ENCODE measurements at regions not wholly inside any gene's neighbourhood (a gene's known extent, or its start where the extent isn't known, plus 50 kb on each side); places are given as distances from the start of the nearest gene placed in this dataset.

DNA sequence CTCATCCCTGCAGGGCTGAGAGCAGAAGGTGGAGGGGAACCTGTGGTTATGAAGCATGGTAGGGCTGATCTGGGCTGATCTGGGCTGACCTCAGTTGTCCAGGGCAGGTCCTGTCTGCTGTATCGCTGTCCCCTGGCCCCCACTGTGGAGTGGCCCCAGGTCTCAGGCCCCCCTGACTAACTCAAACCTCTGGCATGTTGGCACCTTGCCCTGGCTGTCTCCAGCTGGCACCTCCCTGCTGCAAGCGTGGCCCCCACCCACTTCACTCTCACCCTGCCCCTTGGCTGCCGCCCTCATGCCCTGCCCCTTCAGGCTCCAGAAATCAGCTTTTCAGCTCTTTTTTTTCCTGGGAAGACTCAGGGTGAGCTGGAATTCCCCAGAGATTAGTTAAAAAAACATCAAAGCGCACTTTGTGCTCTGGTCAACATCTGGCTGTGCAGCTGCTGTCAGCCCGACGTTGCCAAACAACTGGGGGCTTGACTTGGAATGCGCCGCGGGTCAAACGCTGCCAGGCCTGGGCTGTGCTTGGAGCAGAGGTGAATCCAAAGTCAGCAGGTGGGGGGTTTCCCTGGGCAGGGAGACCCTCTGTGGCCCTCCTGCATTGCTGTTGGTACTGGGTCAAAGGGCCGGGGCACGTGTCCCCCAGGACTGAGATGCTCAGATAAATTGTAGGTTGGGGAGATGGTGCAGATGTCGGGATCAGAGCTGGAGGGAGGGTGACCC is 173.8 kb upstream of the HDAC4 start:
- DNase-seq (ENCODE audit: low read depth), result peak; percentile 55
- no peak overlapping the region for H3K4me3 ChIP-seq (ENCODE audit: control insufficient read depth, low read depth, low read length)
- TF ChIP-seq, protein P1, sequence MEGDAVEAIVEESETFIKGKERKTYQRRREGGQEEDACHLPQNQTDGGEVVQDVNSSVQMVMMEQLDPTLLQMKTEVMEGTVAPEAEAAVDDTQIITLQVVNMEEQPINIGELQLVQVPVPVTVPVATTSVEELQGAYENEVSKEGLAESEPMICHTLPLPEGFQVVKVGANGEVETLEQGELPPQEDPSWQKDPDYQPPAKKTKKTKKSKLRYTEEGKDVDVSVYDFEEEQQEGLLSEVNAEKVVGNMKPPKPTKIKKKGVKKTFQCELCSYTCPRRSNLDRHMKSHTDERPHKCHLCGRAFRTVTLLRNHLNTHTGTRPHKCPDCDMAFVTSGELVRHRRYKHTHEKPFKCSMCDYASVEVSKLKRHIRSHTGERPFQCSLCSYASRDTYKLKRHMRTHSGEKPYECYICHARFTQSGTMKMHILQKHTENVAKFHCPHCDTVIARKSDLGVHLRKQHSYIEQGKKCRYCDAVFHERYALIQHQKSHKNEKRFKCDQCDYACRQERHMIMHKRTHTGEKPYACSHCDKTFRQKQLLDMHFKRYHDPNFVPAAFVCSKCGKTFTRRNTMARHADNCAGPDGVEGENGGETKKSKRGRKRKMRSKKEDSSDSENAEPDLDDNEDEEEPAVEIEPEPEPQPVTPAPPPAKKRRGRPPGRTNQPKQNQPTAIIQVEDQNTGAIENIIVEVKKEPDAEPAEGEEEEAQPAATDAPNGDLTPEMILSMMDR (conservative IDR thresholded peaks at IDR 0.05; ENCODE audit: control insufficient read depth, insufficient read depth, low read depth, low read length), result no peak

DNA sequence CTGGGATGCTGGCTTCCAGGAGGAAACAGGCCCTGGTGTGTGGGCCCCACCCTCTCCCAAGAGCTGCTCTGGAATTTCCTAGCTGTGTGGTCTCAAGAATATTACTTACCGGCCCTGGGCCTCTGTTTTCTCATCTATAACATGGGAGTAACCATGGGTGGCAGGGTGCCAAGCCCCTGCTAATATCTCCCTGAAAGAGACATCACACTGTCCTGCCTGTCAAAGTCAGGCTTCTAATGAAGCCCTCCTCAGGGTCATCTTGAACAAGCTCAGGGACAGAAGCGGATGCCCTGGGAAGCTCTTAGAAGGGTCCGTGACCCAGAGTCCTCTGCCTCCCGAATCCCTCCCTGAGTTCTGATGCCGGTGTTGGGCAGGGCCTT is 173.2 kb upstream of the HDAC4 start:
- no peak for DNase-seq (ENCODE audit: low read depth)
- TF ChIP-seq, protein P1 (conservative IDR thresholded peaks at IDR 0.05; ENCODE audit: control insufficient read depth, insufficient read depth, low read depth, low read length), result no peak
- H3K4me3 ChIP-seq (ENCODE audit: control insufficient read depth, low read depth, low read length), result no peak overlapping the region

DNA sequence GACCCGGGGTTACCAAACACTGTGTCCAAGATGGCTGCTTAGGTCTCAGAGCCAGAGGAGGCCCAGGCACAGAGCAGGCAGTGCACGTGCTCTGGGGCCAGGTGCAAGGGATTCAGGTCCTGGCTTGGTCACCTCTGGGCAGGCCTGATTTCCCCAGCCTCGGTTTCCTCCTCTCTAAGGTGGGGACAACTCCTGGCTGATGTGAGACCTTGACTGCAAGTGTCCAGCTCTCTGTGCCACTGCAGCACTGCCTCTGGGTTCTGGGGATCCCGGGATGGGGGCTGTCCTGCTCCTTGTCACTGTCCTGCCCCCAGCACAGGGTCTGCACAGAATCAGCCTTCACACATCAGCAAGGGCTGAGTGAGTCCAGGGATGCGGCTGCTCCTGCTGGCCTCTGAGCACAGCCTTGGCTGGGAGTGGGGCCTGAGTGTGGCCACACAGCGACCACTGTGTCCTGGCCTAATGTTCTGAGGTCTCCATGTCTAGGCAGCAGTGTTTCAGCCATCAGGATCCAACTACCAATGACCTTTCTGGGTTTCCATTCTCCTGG is 170.2 kb upstream of the HDAC4 start:
- no peak for DNase-seq (ENCODE audit: low read depth)

DNA sequence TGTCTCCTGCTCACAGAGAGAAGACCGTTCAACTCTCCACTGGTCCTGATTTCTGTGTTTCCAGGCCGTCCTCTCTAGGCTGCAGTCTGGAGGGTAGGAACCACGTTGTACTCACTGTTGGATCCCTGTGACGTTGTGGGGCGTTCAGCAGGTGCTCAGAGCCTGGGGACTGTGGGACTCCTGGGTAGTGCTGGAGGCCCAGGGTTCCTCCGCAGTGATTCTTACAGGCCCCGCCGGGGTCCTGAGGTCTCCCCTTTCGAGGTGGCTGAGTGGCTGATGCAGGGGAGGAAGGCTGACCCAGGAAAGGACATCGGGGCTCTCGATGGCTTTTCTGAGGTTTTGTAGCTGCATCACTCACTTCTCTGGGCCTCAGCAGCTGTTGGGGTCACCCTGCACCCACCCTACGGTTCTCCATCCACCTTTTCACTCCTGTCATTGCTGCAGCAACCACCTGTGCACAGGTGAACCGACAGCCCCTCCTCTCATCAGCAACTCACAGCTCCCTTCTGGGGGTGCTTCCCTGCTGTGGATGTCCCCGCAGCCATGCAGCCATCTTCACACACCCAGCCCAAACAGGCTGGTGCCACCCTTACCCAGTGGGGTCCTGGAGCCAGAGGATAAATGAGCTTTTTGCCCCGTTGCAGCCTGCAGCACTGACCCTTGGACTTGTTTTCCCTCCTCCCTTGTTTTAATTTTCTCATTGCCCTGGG is 169.6 kb upstream of the HDAC4 start:
- H3K4me3 ChIP-seq (ENCODE audit: control insufficient read depth, low read depth, low read length), result no peak overlapping the region
- DNase-seq (ENCODE audit: low read depth), result no peak
- TF ChIP-seq, protein P1 (conservative IDR thresholded peaks at IDR 0.05; ENCODE audit: control insufficient read depth, insufficient read depth, low read depth, low read length), result no peak

More for the DNA sequence above, 170.2 kb upstream of the HDAC4 start:
- no peak overlapping the region for H3K4me3 ChIP-seq (ENCODE audit: control insufficient read depth, low read depth, low read length)
- TF ChIP-seq, protein P1 (conservative IDR thresholded peaks at IDR 0.05; ENCODE audit: control insufficient read depth, insufficient read depth, low read depth, low read length), result no peak

DNA sequence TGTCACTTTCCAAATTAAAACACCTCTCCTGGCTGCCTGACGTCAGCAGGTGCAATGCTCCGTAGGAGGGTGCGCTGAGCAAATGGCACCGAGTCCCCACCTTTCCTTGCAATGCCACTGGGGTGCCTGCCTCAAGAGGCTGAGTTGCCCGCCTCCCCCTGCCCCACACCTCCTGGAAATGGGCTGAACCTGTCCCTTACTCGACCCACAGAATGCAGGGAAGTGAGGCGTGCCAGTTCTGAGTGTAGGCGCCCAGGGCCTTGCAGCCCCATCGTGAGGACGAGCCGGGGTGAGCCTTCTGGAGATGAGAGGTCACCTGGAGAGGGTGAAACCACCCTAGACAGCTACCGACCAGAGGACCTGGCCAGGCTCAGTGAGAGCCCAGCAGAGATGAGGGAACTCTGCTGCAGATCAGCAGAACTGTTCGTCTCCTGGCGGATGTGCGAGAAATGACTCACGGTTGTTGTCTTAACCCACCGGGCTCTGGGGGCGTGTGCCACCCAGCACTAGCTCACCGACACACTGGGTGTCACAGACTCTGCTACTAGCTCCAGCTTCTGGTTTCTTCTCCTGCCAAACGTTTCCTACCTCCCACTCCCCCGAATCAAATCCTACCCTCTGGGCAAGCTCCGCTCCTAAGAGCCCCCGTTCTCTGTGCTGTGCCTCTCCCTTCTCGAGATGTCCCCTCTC is 168.7 kb upstream of the HDAC4 start:
- TF ChIP-seq, protein P1 (conservative IDR thresholded peaks at IDR 0.05; ENCODE audit: control insufficient read depth, insufficient read depth, low read depth, low read length), result no peak
- no peak overlapping the region for H3K4me3 ChIP-seq (ENCODE audit: control insufficient read depth, low read depth, low read length)
- peak; percentile 8 for DNase-seq (ENCODE audit: low read depth)

DNA sequence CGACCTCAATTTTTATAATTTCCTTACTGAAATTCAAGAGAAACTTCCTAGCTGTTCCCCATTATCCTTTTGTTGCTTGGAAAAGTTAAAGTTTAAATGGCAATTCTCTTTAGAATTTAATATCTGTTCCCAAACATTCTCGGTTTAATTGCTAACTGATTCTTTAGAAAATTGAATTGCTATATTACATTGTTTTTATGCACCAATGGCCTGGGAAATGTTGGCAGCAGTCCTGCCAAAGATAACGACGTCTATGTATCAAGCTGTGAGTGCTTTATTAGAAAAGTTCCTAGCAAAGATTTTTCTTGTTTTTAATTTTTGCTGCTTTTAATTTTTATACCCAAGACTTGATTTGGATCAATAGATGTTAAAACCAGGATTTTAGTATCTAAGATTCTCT is 167.8 kb upstream of the HDAC4 start:
- TF ChIP-seq, protein P1 (conservative IDR thresholded peaks at IDR 0.05; ENCODE audit: control insufficient read depth, insufficient read depth, low read depth, low read length), result no peak
- DNase-seq (ENCODE audit: low read depth), result no peak
- H3K4me3 ChIP-seq (ENCODE audit: control insufficient read depth, low read depth, low read length), result no peak overlapping the region
